ENCODE measurements at regions not wholly inside any gene's neighbourhood (a gene's known extent, or its start where the extent isn't known, plus 50 kb on each side); places are given as distances from the start of the nearest gene placed in this dataset.

DNA sequence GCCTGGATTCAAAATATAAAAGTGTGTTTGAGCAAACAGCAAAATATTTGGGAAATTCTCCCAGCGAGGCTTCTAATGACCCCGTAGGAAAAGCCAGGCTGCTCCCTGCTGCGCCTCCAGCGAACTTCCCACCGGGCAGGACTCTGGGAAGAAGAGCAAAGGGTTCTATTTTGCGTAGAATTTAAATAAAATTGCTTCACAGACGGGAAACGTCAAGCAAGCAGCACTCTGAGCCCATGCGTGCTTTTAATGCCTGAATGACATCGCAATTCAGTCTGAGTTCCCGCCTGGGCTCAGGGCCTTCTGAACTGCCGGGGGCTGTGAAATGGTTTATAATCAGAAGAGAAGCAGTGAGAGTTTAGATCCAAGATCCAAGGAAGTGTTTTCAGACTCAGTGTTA lies 775.1 kb downstream of the BRD1 start:
- peak; percentile 18 to 22 for DNase-seq

DNA sequence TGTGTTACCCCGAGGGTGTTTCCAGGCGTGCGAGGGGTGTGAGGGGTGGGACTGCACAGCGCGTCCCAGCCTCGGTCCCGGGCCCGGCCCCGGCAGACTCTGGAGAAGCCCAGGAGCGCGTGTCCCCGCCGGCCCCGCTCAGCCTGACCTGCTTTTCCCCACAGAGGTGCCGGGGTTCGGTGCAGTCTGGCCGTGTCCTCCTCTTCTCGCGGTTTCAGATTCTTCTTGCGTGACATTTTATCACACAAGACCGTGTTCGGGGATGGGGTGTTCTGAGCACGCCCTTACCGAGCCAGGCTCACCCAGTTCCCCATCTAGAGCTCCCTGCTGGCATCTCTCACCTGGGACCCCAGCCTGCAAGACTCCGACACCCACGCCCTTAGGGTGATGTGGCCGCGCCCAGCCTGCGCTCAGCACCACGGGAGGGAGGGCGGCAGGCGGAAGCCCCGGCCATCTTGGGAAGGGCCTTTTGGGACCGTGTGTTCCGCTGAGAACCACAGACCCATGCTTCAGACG lies 775.6 kb downstream of the BRD1 start:
- DNase-seq, result peak; percentile 73 to 77

- no peak for DNase-seq
Observed at GRCh38 chr22:49051491-49052022, 776.1 kb downstream of the BRD1 start.

GRCh38 chr22:49049691-49050090 lies 778.0 kb downstream of the BRD1 start:
- DNase-seq, result no peak

- no peak for DNase-seq
Observed at GRCh38 chr22:49048591-49048990, 779.1 kb downstream of the BRD1 start.

GRCh38 chr22:49047447-49047846 lies 780.2 kb downstream of the BRD1 start:
- no peak for DNase-seq

DNA sequence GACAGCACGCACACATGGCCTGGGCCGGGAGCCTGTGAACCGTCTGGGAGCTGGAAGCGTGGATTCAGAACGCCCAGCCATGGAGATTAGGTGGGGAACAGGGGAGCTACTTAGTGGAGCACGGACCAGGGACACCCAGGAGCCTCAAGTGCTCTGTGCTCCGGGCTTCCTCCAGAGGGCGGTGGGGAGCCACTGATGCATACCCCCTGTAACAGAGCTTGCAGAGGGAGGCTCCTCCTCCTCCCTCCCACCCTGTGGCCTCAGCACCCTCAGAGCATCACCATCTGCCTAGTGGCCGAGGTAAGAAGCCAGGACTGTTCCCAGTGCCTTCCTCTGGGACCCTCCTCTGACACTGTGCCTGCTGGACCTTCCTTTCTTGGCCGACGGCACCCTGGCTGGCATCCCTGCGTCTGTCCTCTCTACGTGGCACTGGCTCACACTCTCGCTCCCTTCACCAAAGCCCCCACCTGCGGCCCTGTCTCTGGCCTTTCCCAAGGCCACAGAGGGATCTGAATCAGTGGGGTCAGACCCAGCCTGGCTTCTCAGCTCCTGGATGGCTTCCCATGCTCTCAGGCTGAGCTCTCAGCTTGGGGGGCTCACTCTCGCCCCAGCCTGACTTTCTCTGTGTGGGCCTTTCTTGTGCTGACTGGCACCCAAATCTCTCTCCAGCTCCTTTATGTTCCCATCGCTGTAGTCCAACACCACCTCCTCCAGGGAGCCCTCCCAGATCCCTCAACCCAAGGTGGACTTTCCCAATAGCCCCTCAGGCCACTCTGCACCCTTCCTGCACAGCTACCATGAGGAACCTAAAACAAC lies 780.9 kb downstream of the BRD1 start:
- DNase-seq, result peak; percentile 51 to 64

- no peak for DNase-seq
Observed at GRCh38 chr22:49046000-49046545, 781.6 kb downstream of the BRD1 start.

DNA sequence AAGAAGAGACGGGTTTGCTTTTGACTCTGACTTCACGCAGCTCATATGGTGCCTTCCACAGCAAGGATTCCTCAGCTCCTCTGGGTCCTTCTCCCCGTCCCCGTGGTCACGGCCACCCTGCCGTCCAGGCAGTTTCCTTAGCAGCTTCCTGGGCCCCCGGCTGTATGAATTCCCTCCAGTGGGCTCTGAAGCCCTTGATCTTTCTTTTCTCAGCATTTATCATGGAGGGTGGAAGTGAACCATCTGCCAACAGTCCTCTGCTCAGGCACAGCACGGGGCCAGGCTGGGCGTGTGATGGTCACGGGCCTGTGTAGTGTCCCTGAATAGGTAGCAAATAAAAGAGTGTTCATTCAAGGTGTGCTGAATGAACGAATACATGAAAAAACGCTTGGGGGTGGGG lies 782.4 kb downstream of the BRD1 start:
- no peak for DNase-seq

- no peak for DNase-seq
Observed at GRCh38 chr22:49044776-49045175, 782.9 kb downstream of the BRD1 start.

DNA sequence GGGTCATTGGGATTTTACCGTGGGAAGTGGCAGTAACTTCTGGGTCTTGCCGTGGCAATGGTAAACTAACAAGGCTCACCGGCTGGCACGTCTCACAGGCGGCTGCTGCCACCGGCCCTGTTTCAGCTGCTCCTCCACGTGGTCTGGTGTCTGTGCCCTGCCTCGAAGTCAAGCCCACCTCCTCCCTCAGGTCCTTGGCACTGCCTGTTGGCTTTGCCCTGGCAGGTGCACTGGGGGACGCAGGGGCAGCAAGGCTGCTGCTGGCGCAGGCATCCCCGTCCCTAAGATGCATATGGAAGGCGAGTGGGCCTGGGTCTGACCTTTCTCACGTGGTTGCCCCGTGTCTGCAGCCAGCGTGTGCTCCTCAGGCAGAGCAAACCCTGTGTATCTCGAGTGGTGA lies 783.6 kb downstream of the BRD1 start:
- DNase-seq, result no peak

GRCh38 chr22:49042877-49043859 lies 784.5 kb downstream of the BRD1 start:
- DNase-seq, result no peak

DNA sequence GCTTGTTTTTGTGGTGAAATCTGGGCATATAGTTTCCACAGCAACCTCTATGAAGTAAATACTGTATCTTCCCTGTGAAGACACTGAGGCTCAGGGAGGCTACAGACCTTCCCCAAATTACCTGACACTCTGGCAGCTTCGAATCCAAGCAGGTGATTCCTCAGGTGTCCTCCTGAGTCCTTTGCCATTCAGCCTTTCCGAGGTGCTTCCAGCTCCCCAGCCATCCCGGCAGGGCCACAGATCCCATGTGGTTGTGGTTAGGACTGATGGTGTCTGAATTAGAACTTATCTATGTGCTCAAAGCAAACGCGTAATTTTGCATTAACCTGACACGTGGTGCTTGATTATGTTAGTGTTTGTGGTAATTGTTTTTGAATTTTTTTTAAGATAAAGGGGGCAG lies 785.6 kb downstream of the BRD1 start:
- no peak for DNase-seq

DNA sequence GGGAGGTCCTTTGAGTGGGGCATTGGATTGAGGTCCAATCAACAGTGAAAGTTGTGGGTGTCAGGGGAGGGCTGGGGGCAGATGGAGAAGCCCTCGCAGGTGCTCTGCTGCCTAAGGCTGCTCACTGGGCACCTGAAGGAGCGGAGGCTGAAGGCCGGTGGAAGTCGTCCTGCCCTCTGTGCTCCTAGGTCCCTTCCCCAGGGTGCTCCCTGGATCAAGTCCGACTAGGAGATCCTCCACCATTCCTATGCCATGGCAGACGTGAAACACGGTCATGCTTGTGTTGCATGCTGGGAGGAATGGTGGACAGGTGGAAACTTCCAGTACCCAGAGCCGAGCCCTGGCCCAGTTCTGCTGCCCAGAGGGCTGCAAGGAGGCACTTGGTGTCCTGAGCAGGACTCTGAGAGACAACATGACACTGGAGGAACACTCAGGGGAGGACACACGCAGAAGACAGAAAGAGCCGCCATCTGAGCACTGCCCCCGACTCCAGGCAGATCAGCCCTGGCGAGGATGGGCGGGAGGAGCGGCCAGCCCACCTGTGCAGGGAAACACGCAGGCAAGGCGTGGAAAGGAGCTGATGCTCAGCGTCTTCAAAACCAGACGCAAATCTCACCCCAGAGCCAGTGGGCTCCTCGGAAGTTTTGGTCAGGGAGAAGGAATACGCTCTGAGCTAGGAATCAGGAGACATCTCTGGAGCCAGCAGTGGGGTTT lies 786.8 kb downstream of the BRD1 start:
- DNase-seq, result no peak

DNA sequence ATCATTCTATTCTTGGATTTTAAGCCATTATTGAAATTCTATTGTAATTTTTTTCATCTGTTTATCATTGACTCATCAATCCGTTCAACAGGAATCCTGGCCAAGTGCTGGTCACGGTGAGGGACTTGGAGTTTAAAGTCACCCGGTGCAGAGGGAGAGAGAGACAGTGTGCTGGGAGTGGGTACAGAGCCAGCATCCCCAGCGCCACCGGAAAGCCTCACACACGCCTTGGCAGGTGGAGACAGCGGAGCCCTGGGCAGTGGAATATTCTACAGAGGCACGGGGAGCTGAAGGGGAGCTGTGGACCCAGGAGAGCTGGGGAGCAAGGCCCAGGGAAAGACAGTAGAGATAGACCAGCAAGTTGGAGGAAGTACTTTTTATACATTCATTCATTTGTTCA lies 787.6 kb downstream of the BRD1 start:
- DNase-seq, result no peak

DNA sequence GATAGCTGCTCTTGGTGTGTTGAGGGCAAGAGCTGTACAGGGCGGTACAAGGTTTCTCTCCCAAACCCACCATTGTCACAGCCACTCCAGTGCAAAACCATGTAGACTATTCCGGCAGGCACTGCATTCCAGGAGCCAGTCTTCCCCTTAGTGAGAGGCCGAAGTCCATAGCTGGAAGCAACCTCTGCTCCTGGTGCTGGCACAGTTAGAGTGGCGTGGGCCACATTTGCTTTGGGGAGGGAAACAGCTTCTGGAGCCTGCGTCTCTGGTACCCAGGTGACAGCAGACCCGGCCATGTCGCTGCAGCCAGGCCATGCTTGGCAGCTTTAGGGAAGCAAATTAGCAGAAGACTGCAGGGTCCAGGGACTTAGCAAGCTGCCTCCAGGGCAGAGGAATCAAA lies 788.0 kb downstream of the BRD1 start:
- DNase-seq, result no peak

- DNase-seq, result no peak
Observed at GRCh38 chr22:49037701-49038245, 789.9 kb downstream of the BRD1 start.

DNA sequence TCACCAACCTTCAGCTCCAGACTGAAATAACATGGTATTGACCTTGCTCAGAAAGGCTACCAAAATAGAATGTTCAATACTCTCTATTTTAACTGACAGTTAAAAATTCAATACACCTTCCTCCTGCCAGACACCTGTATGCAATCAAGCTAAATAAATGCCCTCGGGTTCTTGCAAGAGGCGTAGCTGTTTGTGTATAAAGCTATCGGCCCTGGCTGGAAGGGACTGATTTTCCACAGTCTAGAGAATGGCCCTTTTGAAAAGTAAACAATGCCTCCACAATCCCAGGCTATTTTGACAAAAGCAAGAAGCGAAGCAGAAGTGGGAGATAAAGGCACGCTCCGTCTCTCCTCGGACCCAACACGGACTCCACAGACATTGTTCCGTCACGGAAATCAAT lies 791.2 kb downstream of the BRD1 start:
- DNase-seq, result no peak

GRCh38 chr22:49035818-49036457 lies 791.7 kb downstream of the BRD1 start:
- no peak for DNase-seq

GRCh38 chr22:49034836-49035817 lies 792.5 kb downstream of the BRD1 start:
- no peak for DNase-seq

Measured in activated T-cell treated with anti-CD3 and anti-CD28 coated beads, Interleukin-2, amount 50 U/mL, for 48 hours (primary cell).